ENCODE measurements at regions not wholly inside any gene's neighbourhood (a gene's known extent, or its start where the extent isn't known, plus 50 kb on each side); places are given as distances from the start of the nearest gene placed in this dataset.
A peak's percentile ranks its signal among the peaks of the same experiment; 100 is the strongest.
"Not testable (repeated sequence)": the region's sequence is repeated elsewhere in the genome, so short reads cannot be mapped to it uniquely, and the experiment has no call there.

DNA sequence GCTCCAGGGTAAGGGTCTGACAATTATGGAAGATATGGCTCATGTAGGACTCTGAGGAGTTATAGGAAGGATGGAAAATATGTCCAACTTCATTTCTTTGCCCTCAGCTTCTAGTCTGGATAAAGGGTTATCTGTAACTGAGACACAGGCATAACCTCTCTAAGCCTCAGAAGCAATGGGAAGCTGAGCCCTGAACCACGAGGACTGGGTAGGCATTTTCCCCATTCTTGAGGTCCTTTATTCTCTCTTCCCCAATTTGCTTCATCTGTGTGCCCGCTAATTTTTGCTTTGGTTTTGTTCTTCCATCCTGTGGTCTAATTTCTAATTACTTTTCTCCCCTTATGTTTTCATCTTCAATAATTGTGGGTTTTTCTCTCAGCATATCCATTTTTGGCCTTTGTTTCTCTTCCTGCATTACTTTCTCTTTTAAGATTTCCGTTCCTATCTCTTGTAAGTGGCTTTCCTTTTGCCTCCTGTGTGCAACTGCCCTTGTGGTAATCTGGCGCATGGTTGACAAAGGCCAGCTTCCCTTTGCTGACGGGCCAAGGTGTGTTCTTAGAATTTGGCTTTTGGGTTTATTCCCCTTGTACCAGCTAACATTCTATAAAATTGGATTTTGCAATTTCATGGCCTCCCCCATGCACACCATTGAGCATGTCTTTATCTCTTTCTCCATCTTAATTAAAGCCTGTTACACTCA is 343.8 kb downstream of the TXNL1 start:
- H3K9me3 Mint-ChIP-seq: peaks cover 0 to 2% of the 10 kb centered on the region in 2 donors
- H3K4me1 Mint-ChIP-seq: peaks cover 29% of the 10 kb centered on the region in 2 donors
- no peaks in the 10 kb centered on the region for H3K36me3 Mint-ChIP-seq
- ATAC-seq (replicated peaks) (peak; percentile 66 to 69), DNase-seq (no peak)
- H3K4me3 Mint-ChIP-seq: peak overlapping the region; percentile 26 to 34
- H3K27ac Mint-ChIP-seq: no peak overlapping the region
- no peaks in the 10 kb centered on the region for H3K27me3 Mint-ChIP-seq

DNA sequence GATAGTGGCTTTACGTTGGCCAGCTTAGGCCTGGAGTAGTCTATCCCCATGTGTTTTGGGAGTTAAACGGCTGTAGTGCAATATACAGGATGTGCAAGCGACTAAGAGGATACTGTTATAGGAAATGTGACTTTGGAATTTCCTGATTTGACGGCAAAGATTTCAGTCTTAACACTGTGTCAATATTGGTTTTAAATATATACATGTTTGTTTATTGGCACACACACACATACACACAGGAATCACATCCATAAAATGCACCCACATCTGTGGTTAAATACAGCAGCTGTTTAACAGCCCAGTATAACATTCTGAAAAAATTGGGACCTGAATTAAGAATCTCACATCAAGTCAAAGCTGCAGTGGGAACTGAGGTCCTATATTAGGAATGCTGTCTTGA is 347.1 kb downstream of the TXNL1 start:
- Mint-ChIP-seq H3K4me3 (no peak overlapping the region), H3K27me3 (no peaks in the 10 kb centered on the region), H3K4me1 (peaks cover 29 to 39% of the 10 kb centered on the region in 2 donors), H3K27ac (no peak overlapping the region), H3K9me3 (peaks cover 0 to 2% of the 10 kb centered on the region in 2 donors), H3K36me3 (no peaks in the 10 kb centered on the region)
- ATAC-seq (replicated peaks) (no peak), DNase-seq (no peak)

DNA sequence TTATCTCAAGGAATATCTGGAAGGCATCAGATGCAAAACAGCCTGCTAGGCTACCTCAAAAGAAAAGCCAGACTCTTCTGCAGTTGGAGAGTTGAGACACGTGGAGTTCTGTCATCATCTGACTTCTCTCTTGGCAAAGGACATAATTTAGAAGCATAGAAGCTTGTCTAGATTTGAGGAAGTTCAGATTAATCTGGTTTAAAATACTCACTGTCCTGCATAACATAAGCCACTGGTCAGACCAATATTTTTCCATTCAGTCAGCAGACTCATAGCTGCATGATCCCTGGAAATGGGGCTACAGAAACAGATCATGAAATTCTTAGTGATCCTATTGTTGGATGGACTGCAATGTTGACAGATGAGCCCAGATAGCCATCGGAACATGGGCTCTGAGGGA is 349.0 kb downstream of the TXNL1 start:
- H3K36me3 Mint-ChIP-seq: no peaks in the 10 kb centered on the region
- DNase-seq (no peak), ATAC-seq (replicated peaks) (peak; percentile 27 to 54)
- H3K27ac Mint-ChIP-seq: no peak overlapping the region
- peaks cover 16 to 24% of the 10 kb centered on the region in 2 donors for H3K4me1 Mint-ChIP-seq
- peaks cover 0 to 2% of the 10 kb centered on the region in 2 donors for H3K9me3 Mint-ChIP-seq
- no peak overlapping the region for H3K4me3 Mint-ChIP-seq
- H3K27me3 Mint-ChIP-seq: no peaks in the 10 kb centered on the region

DNA sequence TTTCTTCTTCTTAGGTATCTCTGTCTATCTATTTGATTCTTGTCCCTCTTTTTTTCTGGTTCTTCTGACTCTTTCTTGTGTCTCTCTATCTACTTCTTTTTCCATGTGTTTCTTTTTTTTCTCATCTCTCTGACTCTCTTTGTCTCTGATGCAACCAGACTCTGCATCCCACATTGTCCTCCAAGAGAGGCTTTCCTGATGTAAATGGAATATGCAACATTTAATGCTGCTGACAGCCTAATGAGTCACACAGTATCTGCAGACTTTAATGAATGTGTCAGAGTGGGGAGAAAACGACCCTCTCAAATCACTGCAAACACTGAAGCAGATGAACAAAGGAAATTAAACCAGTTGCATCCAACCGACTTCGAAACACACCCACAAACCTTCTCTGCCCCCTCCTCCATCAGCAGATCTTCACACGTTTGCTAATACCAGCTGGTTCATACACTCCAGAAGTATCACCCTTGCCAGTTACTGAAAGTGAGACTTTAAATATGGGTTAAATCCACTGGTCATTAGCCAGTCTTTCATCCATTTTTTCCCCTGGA is 351.5 kb downstream of the TXNL1 start:
- Mint-ChIP-seq H3K27me3 (no peaks in the 10 kb centered on the region), H3K4me3 (no peak overlapping the region), H3K4me1 (peaks cover 14 to 21% of the 10 kb centered on the region in 2 donors), H3K27ac (no peak overlapping the region), H3K9me3 (no peaks in the 10 kb centered on the region), H3K36me3 (no peaks in the 10 kb centered on the region)
- DNase-seq (no peak), ATAC-seq (replicated peaks) (no peak)

DNA sequence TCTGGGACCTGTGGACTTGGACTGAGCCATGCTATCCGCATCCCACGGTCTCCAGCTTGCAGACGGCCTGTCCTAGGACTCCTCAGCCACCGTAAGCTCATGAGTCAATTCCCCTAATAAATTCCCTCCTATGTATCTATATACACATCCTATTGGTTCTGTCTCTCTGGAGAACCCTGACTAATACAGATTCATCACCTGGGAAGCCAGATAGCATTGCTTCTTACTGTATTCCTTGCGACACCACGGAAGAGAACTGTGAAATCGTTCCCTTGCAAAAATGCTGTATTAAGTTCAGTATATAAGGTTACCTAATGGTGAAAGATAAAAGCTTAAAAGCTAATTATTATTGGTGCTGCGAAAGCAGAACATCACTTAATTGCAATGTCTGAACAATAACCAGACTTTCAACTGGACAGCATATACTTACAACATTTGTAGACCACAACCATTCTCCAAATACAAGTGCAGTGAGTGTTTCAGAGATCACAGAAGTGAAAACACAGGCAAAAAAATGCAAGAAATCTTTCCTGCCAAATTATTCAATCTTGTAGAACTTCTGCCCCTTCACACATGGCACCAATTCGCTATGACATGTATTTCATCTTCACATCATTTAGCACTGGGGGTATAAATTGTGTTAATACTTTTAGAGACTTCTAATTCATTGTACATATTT is 352.9 kb downstream of the TXNL1 start:
- no peak for ATAC-seq (replicated peaks)
- H3K36me3 Mint-ChIP-seq: no peaks in the 10 kb centered on the region
- H3K27me3 Mint-ChIP-seq: no peaks in the 10 kb centered on the region
- H3K4me3 Mint-ChIP-seq: no peak overlapping the region
- DNase-seq: no peak
- H3K27ac Mint-ChIP-seq: no peak overlapping the region
- H3K4me1 Mint-ChIP-seq: peaks cover 14 to 19% of the 10 kb centered on the region in 2 donors
- H3K9me3 Mint-ChIP-seq: peaks cover 0 to 3% of the 10 kb centered on the region in 2 donors

DNA sequence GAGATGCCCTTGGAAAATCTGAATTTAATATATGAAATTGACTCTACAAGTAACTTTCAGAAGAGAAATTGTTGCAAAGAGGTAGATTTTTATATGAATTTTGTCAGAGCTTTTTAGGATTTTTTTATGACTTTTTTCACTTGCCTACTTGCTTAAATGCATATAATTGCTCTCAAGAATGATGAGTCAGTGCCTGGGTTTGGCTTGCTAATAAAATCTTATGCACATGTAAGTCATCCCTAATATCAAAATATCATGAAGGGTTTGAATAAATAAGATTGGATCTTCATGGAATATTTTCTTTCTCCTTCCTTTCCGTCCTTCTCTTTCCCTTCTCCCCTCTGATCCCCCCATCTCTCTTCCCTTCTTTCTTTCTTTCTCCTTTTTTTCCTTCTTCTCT is 354.1 kb downstream of the TXNL1 start:
- H3K27me3 Mint-ChIP-seq: no peaks in the 10 kb centered on the region
- peaks cover 4% of the 10 kb centered on the region in 2 donors for H3K36me3 Mint-ChIP-seq
- H3K4me1 Mint-ChIP-seq: peaks cover 5 to 7% of the 10 kb centered on the region in 2 donors
- H3K4me3 Mint-ChIP-seq: no peak overlapping the region
- DNase-seq (no peak), ATAC-seq (replicated peaks) (no peak)
- peaks cover 5 to 9% of the 10 kb centered on the region in 2 donors for H3K9me3 Mint-ChIP-seq
- no peak overlapping the region for H3K27ac Mint-ChIP-seq

DNA sequence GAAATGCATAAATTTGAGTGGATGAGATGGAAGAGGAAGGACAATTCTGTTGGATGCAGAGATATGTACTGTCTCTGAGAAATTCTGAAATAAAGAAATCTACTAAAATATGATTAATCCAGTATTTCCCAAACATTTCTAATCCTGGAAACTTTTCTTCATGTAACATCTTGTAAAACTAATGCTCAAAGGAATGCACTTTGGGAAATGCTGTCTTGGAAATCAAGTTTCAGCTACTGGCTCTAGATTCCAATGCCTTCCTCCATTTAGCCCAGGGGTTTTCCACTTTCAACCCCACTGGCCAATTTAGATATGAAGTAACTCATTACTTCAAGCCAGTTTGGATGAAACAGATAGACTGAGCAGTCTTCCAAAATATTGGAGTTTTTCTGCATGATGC is 355.1 kb downstream of the TXNL1 start:
- Mint-ChIP-seq H3K9me3 (peaks cover 9% of the 10 kb centered on the region in 2 donors), H3K36me3 (peaks cover 4% of the 10 kb centered on the region in 2 donors), H3K27ac (no peak overlapping the region), H3K4me1 (no peaks in the 10 kb centered on the region), H3K27me3 (no peaks in the 10 kb centered on the region), H3K4me3 (no peak overlapping the region)
- no peak for DNase-seq
- ATAC-seq (replicated peaks): no peak

DNA sequence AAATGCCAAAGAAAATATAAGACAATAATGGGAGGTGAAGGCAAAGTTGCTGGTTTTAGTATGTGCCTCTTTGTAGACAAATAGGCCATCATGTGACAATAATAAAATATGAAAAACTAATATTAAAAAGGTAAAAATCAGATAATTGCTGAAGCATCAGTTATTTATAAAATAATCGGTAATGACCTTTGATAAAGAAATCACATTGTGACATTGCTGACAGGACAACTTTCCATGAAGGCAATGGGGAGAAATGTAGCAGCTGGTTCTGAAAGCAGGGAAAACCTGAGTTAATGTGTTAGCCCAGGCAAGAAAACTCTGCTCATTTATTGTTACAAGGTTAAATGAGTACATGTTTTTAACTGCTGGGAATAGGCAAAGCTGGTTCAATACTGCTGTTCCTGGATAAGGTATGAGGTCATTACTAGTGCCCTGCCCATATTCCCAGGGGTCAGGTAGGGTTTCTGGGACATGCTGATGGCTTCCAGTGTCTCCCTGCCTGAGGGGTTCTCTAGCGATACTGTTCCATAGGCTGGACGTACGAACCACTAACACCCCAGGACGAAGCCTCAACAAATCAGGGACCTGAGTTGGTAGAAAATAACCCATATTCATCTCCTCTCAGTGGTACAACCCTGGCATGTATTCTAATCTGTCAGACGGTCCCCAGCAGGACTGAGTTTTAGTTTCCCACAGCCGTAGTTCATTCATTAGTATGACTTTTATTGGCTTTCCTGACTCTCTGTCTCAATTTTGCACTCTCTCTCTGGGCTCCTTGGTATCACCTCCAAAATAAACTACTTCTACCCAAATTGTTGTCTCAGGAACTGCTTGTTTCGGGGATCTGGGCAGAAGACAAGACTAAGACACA is 355.9 kb downstream of the TXNL1 start:
- Mint-ChIP-seq H3K4me3 (no peak overlapping the region), H3K4me1 (no peaks in the 10 kb centered on the region), H3K9me3 (peaks cover 9% of the 10 kb centered on the region in 2 donors), H3K27ac (no peak overlapping the region), H3K36me3 (peaks cover 4% of the 10 kb centered on the region in 2 donors), H3K27me3 (no peaks in the 10 kb centered on the region)
- ATAC-seq (replicated peaks) (no peak), DNase-seq (no peak)

DNA sequence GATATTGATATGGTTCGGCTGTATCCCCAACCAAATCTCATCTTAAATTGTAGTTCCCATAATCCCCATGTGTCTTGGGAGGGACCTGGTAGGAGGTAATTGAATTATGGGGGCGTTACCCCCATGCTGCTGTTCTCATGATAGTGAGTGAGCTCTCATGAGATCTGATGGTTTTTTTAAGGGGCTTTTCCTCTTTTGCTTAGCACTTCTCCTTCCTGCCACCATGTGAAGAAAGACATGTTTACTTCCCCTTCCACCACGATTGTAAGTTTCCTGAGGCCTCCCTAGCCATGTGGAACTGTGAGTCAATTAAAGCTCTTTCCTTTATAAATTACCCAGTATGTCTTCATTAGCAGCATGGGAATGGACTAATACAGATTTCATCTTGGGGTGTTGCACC is 358.6 kb downstream of the TXNL1 start:
- not testable (repeated sequence) for H3K4me3 Mint-ChIP-seq; DNase-seq; H3K36me3 Mint-ChIP-seq; ATAC-seq (replicated peaks); H3K9me3 Mint-ChIP-seq; H3K27ac Mint-ChIP-seq; H3K27me3 Mint-ChIP-seq
- H3K4me1 Mint-ChIP-seq: peaks cover 7 to 11% of the 10 kb centered on the region in 2 donors

DNA sequence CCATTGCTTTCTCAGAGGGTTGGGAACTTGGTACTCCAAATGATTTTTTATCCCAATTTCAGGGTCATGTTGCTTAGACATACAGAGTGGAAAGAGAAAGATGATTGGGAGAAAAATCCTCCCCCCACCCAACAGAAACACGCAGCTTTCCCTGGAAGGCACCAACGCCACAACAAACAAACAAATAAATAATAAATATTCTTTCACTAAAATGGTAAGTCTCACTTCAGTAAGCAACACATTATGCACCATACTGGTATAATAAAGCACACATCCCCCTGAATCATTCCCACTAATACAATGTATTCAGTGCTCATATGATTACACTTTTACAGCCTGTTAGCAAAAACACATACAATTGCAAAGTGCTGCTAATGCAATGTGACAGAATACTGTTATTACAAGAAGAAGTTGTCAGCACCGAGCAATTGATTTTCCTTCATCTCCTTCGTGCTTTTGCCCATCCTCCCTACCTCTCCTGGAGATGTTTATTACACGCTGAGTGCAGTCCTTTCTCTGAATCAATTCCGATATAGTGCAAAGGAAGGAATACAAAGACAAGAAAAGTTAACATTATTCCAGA is 359.9 kb downstream of the TXNL1 start:
- H3K9me3 Mint-ChIP-seq: peaks cover 9% of the 10 kb centered on the region in 2 donors
- H3K36me3 Mint-ChIP-seq: peaks cover 4% of the 10 kb centered on the region in 2 donors
- no peak overlapping the region for H3K27ac Mint-ChIP-seq
- ATAC-seq (replicated peaks) (no peak), DNase-seq (no peak)
- H3K4me1 Mint-ChIP-seq: peaks cover 11 to 16% of the 10 kb centered on the region in 2 donors
- H3K4me3 Mint-ChIP-seq: no peak overlapping the region
- no peaks in the 10 kb centered on the region for H3K27me3 Mint-ChIP-seq

DNA sequence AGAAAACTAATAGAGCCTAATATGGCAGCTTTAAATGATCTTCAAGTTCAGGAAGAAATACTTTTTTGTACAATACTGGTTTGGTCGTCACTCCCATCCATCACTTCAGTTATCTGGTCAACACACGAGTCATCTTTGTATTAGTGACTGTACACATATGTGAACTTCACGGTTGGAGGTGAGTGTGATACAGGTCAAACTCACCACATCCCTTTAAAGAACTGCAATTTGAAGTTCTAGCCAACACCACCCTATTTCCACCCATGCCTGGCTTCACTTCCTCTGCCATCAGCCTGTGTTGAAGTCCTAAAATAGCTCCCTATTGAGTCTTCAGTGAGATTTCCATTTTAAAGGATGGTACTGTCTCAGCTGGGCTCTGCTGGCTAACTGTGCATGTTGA is 361.9 kb downstream of the TXNL1 start:
- peaks cover 4% of the 10 kb centered on the region in 2 donors for H3K36me3 Mint-ChIP-seq
- H3K27ac Mint-ChIP-seq: peak overlapping the region; percentile 28
- peaks cover 9 to 11% of the 10 kb centered on the region in 2 donors for H3K9me3 Mint-ChIP-seq
- peaks cover 14 to 25% of the 10 kb centered on the region in 2 donors for H3K4me1 Mint-ChIP-seq
- no peaks in the 10 kb centered on the region for H3K27me3 Mint-ChIP-seq
- peak; percentile 18 for DNase-seq
- no peak overlapping the region for H3K4me3 Mint-ChIP-seq
- ATAC-seq (replicated peaks): peak; percentile 99

DNA sequence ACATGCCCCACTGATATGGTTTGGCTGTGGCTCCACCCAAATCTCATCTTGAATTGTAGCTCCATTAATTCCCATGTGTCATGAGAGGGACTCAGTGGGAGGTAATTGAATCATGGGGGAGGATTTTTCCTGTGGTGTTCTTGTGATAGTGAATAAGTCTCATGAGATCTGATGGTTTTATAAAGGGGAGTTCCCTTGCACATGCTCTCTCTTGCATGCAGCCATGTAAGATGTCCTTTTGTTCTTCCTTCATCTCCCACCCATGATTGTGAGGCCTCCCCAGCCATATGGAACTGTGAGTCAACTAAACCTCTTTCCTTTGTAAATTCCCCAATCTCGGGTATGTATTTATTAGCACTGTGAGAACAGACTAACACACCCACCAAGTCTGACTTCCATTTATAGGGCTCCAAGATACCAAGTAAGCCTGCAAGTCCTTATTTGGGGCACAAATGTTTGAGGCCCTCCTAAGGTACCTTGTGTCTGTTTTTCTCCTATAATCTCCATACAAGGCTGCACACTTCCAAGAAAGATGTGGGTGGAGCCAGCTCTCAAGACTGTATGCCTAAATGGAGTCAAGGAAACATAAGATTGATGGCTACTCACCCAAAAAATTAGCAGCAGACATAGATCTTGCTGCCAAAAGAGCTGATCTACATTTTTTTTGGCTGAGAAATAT is 364.7 kb downstream of the TXNL1 start:
- Mint-ChIP-seq H3K4me1 (peaks cover 16 to 35% of the 10 kb centered on the region in 2 donors), H3K9me3 (peaks cover 5% of the 10 kb centered on the region in 2 donors), H3K27me3 (no peaks in the 10 kb centered on the region), H3K36me3 (peaks cover 0 to 3% of the 10 kb centered on the region in 2 donors), H3K27ac (no peak overlapping the region), H3K4me3 (no peak overlapping the region)
- no peak for DNase-seq
- ATAC-seq (replicated peaks): peak in 1 of 2 donors; percentile 36

DNA sequence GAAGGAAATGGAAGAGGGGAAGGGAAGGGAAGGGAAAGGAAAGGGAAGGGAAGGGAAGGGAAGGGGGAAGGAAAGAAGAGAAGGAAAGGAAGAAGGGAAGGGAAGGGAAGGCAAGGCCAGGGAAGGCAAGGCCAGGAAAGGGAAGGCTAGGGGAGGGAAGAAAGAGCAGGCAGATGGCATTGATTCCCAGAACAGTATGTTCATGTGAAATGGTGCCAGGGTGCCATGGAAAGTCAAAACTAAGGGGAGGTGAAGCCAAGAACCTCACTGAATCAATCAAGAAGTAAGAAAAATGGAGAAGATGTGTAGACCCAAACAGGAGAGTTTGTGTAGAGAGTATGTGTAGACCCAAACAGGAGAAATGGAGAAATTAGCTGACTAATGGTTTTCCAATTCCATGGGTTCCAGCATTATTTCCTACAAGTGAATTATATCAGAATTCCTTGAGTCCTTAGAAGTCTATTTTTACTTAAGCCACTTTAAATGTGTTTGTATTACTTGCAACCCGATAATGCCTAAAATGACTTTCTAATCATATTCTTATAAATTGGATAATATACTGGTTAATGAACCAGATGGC is 367.6 kb downstream of the TXNL1 start:
- no peak overlapping the region for H3K27ac Mint-ChIP-seq
- H3K4me3 Mint-ChIP-seq: no peak overlapping the region
- no peaks in the 10 kb centered on the region for H3K27me3 Mint-ChIP-seq
- H3K9me3 Mint-ChIP-seq: peaks cover 3 to 5% of the 10 kb centered on the region in 2 donors
- peaks cover 33 to 54% of the 10 kb centered on the region in 2 donors for H3K4me1 Mint-ChIP-seq
- DNase-seq (no peak), ATAC-seq (replicated peaks) (no peak)
- peaks cover 0 to 4% of the 10 kb centered on the region in 2 donors for H3K36me3 Mint-ChIP-seq

Data from stimulated activated naive B cell treated with anti-CD40 and anti-IgM and Interleukin-4, amounts not matched to agents 10 μg/mL and 1 μg/mL and 100 μg/mL, for 72 hours (primary cell).